SK-N-SH (cell line): ENCODE measurements at regions not wholly inside any gene's neighbourhood (a gene's known extent, or its start where the extent isn't known, plus 50 kb on each side); places are given as distances from the start of the nearest gene placed in this dataset.

Source experiments
- CTCF ChIA-PET: fragments of 300-600, 350-600 bp; formaldehyde crosslinking; extraction: SDS; loops from one replicate; lab custom pipeline; 2021; lab: Yijun Ruan, JAX
- POLR2A ChIA-PET: fragments of 350-600 bp; sonication (Branson Sonifier 250); formaldehyde crosslinking; extraction: SDS; loops from one replicate; lab custom pipeline; 2020; ENCODE audit warnings: antibody characterized with exemption, inconsistent platforms; lab: Yijun Ruan, JAX
- DNase-seq: peaks from one replicate; pipeline ENCODE4 v3.0.0; 2012
- H2AFZ ChIP-seq: fragments of 200-600 bp; sonication (generic); 2 replicates; pipeline ENCODE4 v1.8.1; 2016; ENCODE audit warnings: antibody characterized with exemption, mild to moderate bottlenecking, low read depth
- H3F3A ChIP-seq: fragments of 200-600 bp; sonication (generic); replicated peaks from 2 replicates; pipeline ENCODE3; 2016; ENCODE audit warnings: antibody characterized with exemption, mild to moderate bottlenecking; ENCODE audit not compliant: insufficient read depth
- H3K27ac ChIP-seq, 2 experiments: fragments of 200-500 bp in 1 of 2; fragments of 200-600 bp in 1 of 2; sonication (Bioruptor generic) in 1 of 2; sonication (generic), shearing (Covaris generic) in 1 of 2; 2 replicates each; pipeline versions ENCODE4 v1.5.1 to v1.6.1; 2014 to 2016; ENCODE audit warnings: low read depth in 2 of 2, inconsistent platforms in 1 of 2, low read length in 1 of 2, mild to moderate bottlenecking in 1 of 2, mixed read lengths in 1 of 2
- H3K27me3 ChIP-seq: fragments of 200-600 bp; sonication (generic), shearing (Covaris generic); 2 replicates; pipeline ENCODE4 v1.6.1; 2016; ENCODE audit warnings: mixed run types; ENCODE audit not compliant: insufficient read depth
- H3K36me3 ChIP-seq, 2 experiments: fragments of 200-500 bp in 1 of 2; fragments of 200-600 bp in 1 of 2; sonication (Bioruptor generic) in 1 of 2; sonication (generic) in 1 of 2; replicated peaks in 1 of 2; 2 replicates each; pipeline versions ENCODE3 to v1.5.1; 2014 to 2016; ENCODE audit warnings: low read length in 1 of 2, mild to moderate bottlenecking in 1 of 2; ENCODE audit not compliant: insufficient read depth in 2 of 2, control insufficient read depth in 1 of 2
- H3K4me1 ChIP-seq, 2 experiments: fragments of 200-500 bp in 1 of 2; fragments of 200-600 bp in 1 of 2; sonication (Bioruptor generic) in 1 of 2; sonication (generic), shearing (Covaris generic) in 1 of 2; 2 replicates each; pipeline versions ENCODE4 v1.5.1 to v1.6.1; 2014 to 2016; ENCODE audit warnings: low read depth in 1 of 2, low read length in 1 of 2, mixed run types in 1 of 2; ENCODE audit not compliant: insufficient read depth in 2 of 2, control insufficient read depth in 1 of 2
- H3K4me2 ChIP-seq: fragments of 200-600 bp; sonication (generic), shearing (Covaris generic); 2 replicates; pipeline ENCODE4 v1.6.1; 2017; ENCODE audit warnings: mixed run types
- H3K4me3 ChIP-seq, 2 experiments: fragments of 200-500 bp in 1 of 2; fragments of 200-600 bp in 1 of 2; sonication (Bioruptor generic) in 1 of 2; sonication (generic), shearing (Covaris generic) in 1 of 2; 2 replicates each; pipeline versions ENCODE4 v1.5.1 to v1.8.1; 2014 to 2016; ENCODE audit warnings: low read depth in 2 of 2, inconsistent platforms in 1 of 2, low read length in 1 of 2, mild to moderate bottlenecking in 1 of 2, mixed read lengths in 1 of 2, moderate library complexity in 1 of 2
- H3K79me2 ChIP-seq: fragments of 200-600 bp; sonication (generic); 2 replicates; pipeline ENCODE4 v1.8.1; 2017; ENCODE audit warnings: mild to moderate bottlenecking; ENCODE audit not compliant: insufficient read depth
- H3K9ac ChIP-seq: fragments of 200-600 bp; sonication (generic); 2 replicates; pipeline ENCODE4 v1.6.1; 2017; ENCODE audit warnings: mixed run types
- H3K9me2 ChIP-seq: fragments of 200-600 bp; sonication (generic); 2 replicates; pipeline ENCODE4 v1.6.1; 2017; ENCODE audit warnings: mixed run types
- H3K9me3 ChIP-seq: fragments of 200-600 bp; sonication (generic); 2 replicates; pipeline ENCODE4 v1.6.1; 2017; ENCODE audit warnings: mixed run types, mild to moderate bottlenecking, moderate library complexity
- H4K20me1 ChIP-seq: fragments of 200-600 bp; sonication (generic); 2 replicates; pipeline ENCODE4 v1.6.1; 2017; ENCODE audit warnings: mild to moderate bottlenecking, mixed run types; ENCODE audit not compliant: insufficient read depth
- ELF1 ChIP-seq: IDR thresholded peaks from 2 replicates; pipeline ENCODE4 v1.4.0; 2012
- FOSL2 ChIP-seq: IDR thresholded peaks from 2 replicates; pipeline ENCODE4 v1.4.0; 2012; ENCODE audit warnings: low read depth, mild to moderate bottlenecking, moderate library complexity, borderline replicate concordance
- FOXJ3 ChIP-seq: sonication (generic); formaldehyde crosslinking; IDR thresholded peaks from 2 replicates; pipeline ENCODE4 v1.5.1; 2020; ENCODE audit warnings: mild to moderate bottlenecking, missing genetic modification reagents
- FOXM1 ChIP-seq: IDR thresholded peaks from 2 replicates; pipeline ENCODE4 v1.4.0; 2012; ENCODE audit warnings: low read depth, mild to moderate bottlenecking
- GABPA ChIP-seq: IDR thresholded peaks from 2 replicates; pipeline ENCODE4 v1.4.0; 2012; ENCODE audit warnings: low read depth, mild to moderate bottlenecking
- GATA2 ChIP-seq: sonication (generic); formaldehyde crosslinking; IDR thresholded peaks from 2 replicates; pipeline ENCODE4 v1.5.0; 2020; ENCODE audit warnings: mild to moderate bottlenecking, missing genetic modification reagents
- MEF2A ChIP-seq: IDR thresholded peaks from 2 replicates; pipeline ENCODE4 v1.4.0; 2012; ENCODE audit warnings: low read depth, borderline replicate concordance
- MXI1 ChIP-seq: IDR thresholded peaks from 2 replicates; pipeline ENCODE4 v1.6.1; 2012; ENCODE audit warnings: mild to moderate bottlenecking, low read depth, low read length, improper control_type of control experiment
- NFIC ChIP-seq: IDR thresholded peaks from 2 replicates; pipeline ENCODE4 v1.4.0; 2012; ENCODE audit warnings: borderline replicate concordance
- NRF1 ChIP-seq: IDR thresholded peaks from 2 replicates; pipeline ENCODE4 v1.6.1; 2012; ENCODE audit warnings: low read depth, mild to moderate bottlenecking, low read length
- POLR2AphosphoS5 ChIP-seq: IDR thresholded peaks from 2 replicates; pipeline ENCODE4 v1.6.1; 2012; ENCODE audit warnings: low read depth, low read length
- RFX5 ChIP-seq: IDR thresholded peaks from 2 replicates; pipeline ENCODE4 v1.6.1; 2012; ENCODE audit warnings: mild to moderate bottlenecking, improper control_type of control experiment, low read length
- SIN3A ChIP-seq: IDR thresholded peaks from 2 replicates; pipeline ENCODE4 v1.6.1; 2012; ENCODE audit warnings: low read depth, mild to moderate bottlenecking, low read length, moderate library complexity, borderline replicate concordance
- SMC3 ChIP-seq: IDR thresholded peaks from 2 replicates; pipeline ENCODE4 v1.6.1; 2012; ENCODE audit warnings: low read depth, low read length, improper control_type of control experiment
- TAF1 ChIP-seq: IDR thresholded peaks from 2 replicates; pipeline ENCODE4 v1.6.1; 2012; ENCODE audit warnings: low read depth, mild to moderate bottlenecking, low read length, moderate library complexity, borderline replicate concordance
- TCF12 ChIP-seq: IDR thresholded peaks from 2 replicates; pipeline ENCODE4 v1.4.0; 2012
- TEAD4 ChIP-seq: IDR thresholded peaks from 2 replicates; pipeline ENCODE4 v1.4.0; 2012; ENCODE audit warnings: mild to moderate bottlenecking, borderline replicate concordance; ENCODE audit not compliant: insufficient read depth
- ZBTB33 ChIP-seq: IDR thresholded peaks from 2 replicates; pipeline ENCODE4 v1.4.0; 2012; ENCODE audit warnings: low read depth, borderline replicate concordance
- WGBS: methylation state at CpG from one replicate; pipeline ENCODE4 v1.1.6; 2017; ENCODE audit warnings: low lambda C conversion rate; 5-methylcytosine and 5-hydroxymethylcytosine counted together
- TF ChIP-seq, protein P1 (sequence below): fragments of 200-600 bp; sonication (generic); IDR thresholded peaks from 2 replicates; pipeline ENCODE4 v1.6.1; 2017; ENCODE audit warnings: antibody characterized with exemption, mild to moderate bottlenecking, moderate library complexity
- TF ChIP-seq, protein P2 (sequence below): IDR thresholded peaks from 2 replicates; pipeline ENCODE4 v1.4.0; 2012; ENCODE audit warnings: low read depth, borderline replicate concordance

GRCh38 chr18:75538727-75539126, 111.2 kb upstream of the SMIM21 start:
- H3K27ac ChIP-seq, result no peak overlapping the region
- H4K20me1 ChIP-seq, result no peaks in the 10 kb centered on the region
- ChIA-PET POLR2A (no interaction called here), CTCF (interaction anchor here (0.8 kb wide), 1 partner anchor 9 kb away, joined by 3 read pairs; no protein-coding TSS in a partner anchor)
- no peak for DNase-seq
- H3K79me2 ChIP-seq, result no peaks in the 10 kb centered on the region
- H2AFZ ChIP-seq, result no peak overlapping the region
- no peak overlapping the region for H3K4me3 ChIP-seq
- no peaks in the 10 kb centered on the region for H3K9me3 ChIP-seq
- no peaks in the 10 kb centered on the region for H3K4me1 ChIP-seq
- no peak overlapping the region for H3K9ac ChIP-seq
- H3K4me2 ChIP-seq, result no peak overlapping the region
- no peaks in the 10 kb centered on the region for H3F3A ChIP-seq
- no peaks in the 10 kb centered on the region for H3K9me2 ChIP-seq
- WGBS, result 53% methylated on average over 2 of the region's 2 CpGs
- no peaks in the 10 kb centered on the region for H3K36me3 ChIP-seq
- TF ChIP-seq MXI1 (no peak), FOSL2 (no peak), TEAD4 (no peak), NRF1 (no peak), FOXM1 (no peak), FOXJ3 (CRISPR knock-in tag) (no peak), GATA2 (no peak), TCF12 (no peak), NFIC (no peak), TAF1 (no peak), MEF2A (no peak), POLR2AphosphoS5 (no peak), ELF1 (no peak), SIN3A (no peak), RFX5 (no peak), SMC3 (no peak)
- TF ChIP-seq, protein P1, sequence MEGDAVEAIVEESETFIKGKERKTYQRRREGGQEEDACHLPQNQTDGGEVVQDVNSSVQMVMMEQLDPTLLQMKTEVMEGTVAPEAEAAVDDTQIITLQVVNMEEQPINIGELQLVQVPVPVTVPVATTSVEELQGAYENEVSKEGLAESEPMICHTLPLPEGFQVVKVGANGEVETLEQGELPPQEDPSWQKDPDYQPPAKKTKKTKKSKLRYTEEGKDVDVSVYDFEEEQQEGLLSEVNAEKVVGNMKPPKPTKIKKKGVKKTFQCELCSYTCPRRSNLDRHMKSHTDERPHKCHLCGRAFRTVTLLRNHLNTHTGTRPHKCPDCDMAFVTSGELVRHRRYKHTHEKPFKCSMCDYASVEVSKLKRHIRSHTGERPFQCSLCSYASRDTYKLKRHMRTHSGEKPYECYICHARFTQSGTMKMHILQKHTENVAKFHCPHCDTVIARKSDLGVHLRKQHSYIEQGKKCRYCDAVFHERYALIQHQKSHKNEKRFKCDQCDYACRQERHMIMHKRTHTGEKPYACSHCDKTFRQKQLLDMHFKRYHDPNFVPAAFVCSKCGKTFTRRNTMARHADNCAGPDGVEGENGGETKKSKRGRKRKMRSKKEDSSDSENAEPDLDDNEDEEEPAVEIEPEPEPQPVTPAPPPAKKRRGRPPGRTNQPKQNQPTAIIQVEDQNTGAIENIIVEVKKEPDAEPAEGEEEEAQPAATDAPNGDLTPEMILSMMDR, result no peak
- TF ChIP-seq, protein P2, sequence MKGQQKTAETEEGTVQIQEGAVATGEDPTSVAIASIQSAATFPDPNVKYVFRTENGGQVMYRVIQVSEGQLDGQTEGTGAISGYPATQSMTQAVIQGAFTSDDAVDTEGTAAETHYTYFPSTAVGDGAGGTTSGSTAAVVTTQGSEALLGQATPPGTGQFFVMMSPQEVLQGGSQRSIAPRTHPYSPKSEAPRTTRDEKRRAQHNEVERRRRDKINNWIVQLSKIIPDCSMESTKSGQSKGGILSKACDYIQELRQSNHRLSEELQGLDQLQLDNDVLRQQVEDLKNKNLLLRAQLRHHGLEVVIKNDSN, result no peak
- no peaks in the 10 kb centered on the region for H3K27me3 ChIP-seq

GRCh38 chr18:75533950-75534349, 106.4 kb upstream of the SMIM21 start:
- WGBS, result 62% methylated on average over 5 of the region's 5 CpGs
- no peak for DNase-seq

More at GRCh38 chr18:75533950-75534349, 106.4 kb upstream of the SMIM21 start:
- Histone ChIP-seq H3F3A (no peaks in the 10 kb centered on the region), H3K4me1 (no peaks in the 10 kb centered on the region), H3K27ac (no peak overlapping the region), H3K9me3 (no peaks in the 10 kb centered on the region), H3K36me3 (no peaks in the 10 kb centered on the region), H3K4me2 (no peak overlapping the region)
- POLR2A ChIA-PET, result no interaction called here
- TF ChIP-seq ZBTB33 (no peak), GABPA (no peak), GATA2 (no peak), RFX5 (no peak), FOXJ3 (CRISPR knock-in tag) (no peak), NFIC (no peak), TEAD4 (no peak)
- TF ChIP-seq, all 33 proteins: peak for 0
- Histone ChIP-seq H3K79me2 (no peaks in the 10 kb centered on the region), H3K27me3 (no peaks in the 10 kb centered on the region), H3K9ac (no peak overlapping the region), H3K9me2 (no peaks in the 10 kb centered on the region), H3K4me3 (no peak overlapping the region), H2AFZ (no peak overlapping the region), H4K20me1 (no peaks in the 10 kb centered on the region)
- CTCF ChIA-PET, result no interaction called here
